ENCODE measurements at regions not wholly inside any gene's neighbourhood (a gene's known extent, or its start where the extent isn't known, plus 50 kb on each side); places are given as distances from the start of the nearest gene placed in this dataset.

DNA sequence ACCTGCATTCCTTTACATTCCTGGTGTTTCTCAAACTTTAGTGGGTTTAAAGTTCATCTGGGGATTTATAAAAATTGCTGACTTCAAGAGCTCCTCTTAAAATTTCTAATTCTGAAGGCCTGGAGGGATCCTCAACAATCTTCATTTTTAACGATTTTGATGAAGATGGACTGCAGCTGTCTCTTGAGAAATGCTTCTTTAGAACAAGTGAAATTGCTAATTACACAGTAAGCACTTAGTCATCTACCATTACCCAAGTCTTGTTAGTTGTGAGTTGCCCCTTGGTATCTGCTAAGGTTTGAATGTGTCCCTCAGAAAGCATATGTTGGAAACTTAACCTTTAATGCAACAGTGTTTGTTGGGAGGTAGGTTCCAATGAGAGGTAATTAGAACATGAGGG is 163.7 kb downstream of the LTN1 start (continued):
- TF ChIP-seq, protein P1, sequence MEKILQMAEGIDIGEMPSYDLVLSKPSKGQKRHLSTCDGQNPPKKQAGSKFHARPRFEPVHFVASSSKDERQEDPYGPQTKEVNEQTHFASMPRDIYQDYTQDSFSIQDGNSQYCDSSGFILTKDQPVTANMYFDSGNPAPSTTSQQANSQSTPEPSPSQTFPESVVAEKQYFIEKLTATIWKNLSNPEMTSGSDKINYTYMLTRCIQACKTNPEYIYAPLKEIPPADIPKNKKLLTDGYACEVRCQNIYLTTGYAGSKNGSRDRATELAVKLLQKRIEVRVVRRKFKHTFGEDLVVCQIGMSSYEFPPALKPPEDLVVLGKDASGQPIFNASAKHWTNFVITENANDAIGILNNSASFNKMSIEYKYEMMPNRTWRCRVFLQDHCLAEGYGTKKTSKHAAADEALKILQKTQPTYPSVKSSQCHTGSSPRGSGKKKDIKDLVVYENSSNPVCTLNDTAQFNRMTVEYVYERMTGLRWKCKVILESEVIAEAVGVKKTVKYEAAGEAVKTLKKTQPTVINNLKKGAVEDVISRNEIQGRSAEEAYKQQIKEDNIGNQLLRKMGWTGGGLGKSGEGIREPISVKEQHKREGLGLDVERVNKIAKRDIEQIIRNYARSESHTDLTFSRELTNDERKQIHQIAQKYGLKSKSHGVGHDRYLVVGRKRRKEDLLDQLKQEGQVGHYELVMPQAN (IDR thresholded peaks at IDR 0.05; ENCODE audit: borderline replicate concordance) = no peak
- TF ChIP-seq NELFE (IDR thresholded peaks at IDR 0.05; ENCODE audit: insufficient read depth, insufficient read length) (no peak), MAFG (tag; conservative IDR thresholded peaks at IDR 0.05) (no peak), SRSF7 (optimal IDR thresholded peaks at IDR 0.05; ENCODE audit: low read depth, low read length) (no peak), POLR2A (conservative IDR thresholded peaks at IDR 0.05) (no peak)
- TF ChIP-seq, protein P2, sequence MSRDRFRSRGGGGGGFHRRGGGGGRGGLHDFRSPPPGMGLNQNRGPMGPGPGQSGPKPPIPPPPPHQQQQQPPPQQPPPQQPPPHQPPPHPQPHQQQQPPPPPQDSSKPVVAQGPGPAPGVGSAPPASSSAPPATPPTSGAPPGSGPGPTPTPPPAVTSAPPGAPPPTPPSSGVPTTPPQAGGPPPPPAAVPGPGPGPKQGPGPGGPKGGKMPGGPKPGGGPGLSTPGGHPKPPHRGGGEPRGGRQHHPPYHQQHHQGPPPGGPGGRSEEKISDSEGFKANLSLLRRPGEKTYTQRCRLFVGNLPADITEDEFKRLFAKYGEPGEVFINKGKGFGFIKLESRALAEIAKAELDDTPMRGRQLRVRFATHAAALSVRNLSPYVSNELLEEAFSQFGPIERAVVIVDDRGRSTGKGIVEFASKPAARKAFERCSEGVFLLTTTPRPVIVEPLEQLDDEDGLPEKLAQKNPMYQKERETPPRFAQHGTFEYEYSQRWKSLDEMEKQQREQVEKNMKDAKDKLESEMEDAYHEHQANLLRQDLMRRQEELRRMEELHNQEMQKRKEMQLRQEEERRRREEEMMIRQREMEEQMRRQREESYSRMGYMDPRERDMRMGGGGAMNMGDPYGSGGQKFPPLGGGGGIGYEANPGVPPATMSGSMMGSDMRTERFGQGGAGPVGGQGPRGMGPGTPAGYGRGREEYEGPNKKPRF (IDR thresholded peaks at IDR 0.05; ENCODE audit: low read depth, low read length) = no peak

DNA sequence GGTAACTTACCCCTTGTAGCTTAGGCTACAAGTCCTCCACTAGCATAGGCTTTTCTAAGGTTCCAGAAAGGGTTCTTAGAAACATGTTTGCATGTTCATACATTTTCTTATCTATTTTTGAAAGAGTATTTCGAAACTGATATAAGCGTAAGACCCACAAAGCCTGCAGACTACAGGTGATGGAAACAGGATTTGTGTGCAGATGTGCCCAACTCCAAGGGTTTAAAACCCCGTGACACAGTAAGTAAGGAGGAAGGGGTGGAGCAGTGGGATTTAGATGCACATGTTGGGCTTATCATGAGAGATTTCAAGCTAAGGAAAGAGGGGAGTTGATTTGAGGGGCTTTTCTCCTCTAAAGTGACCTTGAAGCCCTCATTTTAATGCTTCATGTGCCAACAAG is 164.7 kb downstream of the LTN1 start:
- Histone ChIP-seq H3K27ac (ENCODE audit: extremely low read depth, low read depth, low read length) (no peak overlapping the region), H3K4me1 (replicated peaks in 1 of 2; ENCODE audit: control insufficient read depth in 2 of 2, insufficient read depth in 2 of 2, low read length in 2 of 2) (peaks cover 0 to 7% of the 10 kb centered on the region in 2 experiments; a peak in 3 of 5 replicates), H3K4me2 (ENCODE audit: insufficient read depth, low read length) (no peak overlapping the region), H3K4me3 (no peak overlapping the region), H3K9ac (ENCODE audit: insufficient read depth in 1 of 2, low read depth in 2 of 2, low read length in 2 of 2) (no peak overlapping the region), H3K9me3 (replicated peaks; ENCODE audit: control insufficient read depth, insufficient read depth, low read depth, low read length) (no peaks in the 10 kb centered on the region), H3K36me3 (ENCODE audit: control insufficient read depth, insufficient read depth, low read length) (no peaks in the 10 kb centered on the region), H4K20me1 (replicated peaks; ENCODE audit: control insufficient read depth, insufficient read depth, low read length) (no peaks in the 10 kb centered on the region), H2AFZ (ENCODE audit: low read depth, low read length) (no peak overlapping the region), H3K27me3 (ENCODE audit: control insufficient read depth in 2 of 2, insufficient read depth in 2 of 2, low read length in 2 of 2) (no peaks in the 10 kb centered on the region), H3K79me2 (ENCODE audit: control insufficient read depth, insufficient read depth, low read length) (no peaks in the 10 kb centered on the region), H3K9me1 (ENCODE audit: control insufficient read depth, insufficient read depth, low read length) (no peaks in the 10 kb centered on the region)
- no TSS peak for BruUV-seq (replicated peaks)
- POLR2A ChIA-PET = interaction anchor here (0.8 kb wide), 1 partner anchor 12 kb away, joined by 3 read pairs; no protein-coding TSS in a partner anchor
- DNase-seq (ENCODE audit: extremely low read depth in 1 of 4, low spot score in 3 of 4) = no peak
- WGBS (ENCODE audit: insufficient coverage, low coverage, missing lambda C conversion rate) = 0% methylated on average over 3 of the region's 3 CpGs
- intact Hi-C loops (cut with micrococcal nuclease) (no loop called here), in situ Hi-C loops (cut with MboI) (no loop called here)
- FAIRE-seq = no peak
- no peak for ATAC-seq
- CTCF ChIA-PET (ENCODE audit: low intra/inter-chr PET ratio) = no interaction called here
- TF ChIP-seq, protein P3, sequence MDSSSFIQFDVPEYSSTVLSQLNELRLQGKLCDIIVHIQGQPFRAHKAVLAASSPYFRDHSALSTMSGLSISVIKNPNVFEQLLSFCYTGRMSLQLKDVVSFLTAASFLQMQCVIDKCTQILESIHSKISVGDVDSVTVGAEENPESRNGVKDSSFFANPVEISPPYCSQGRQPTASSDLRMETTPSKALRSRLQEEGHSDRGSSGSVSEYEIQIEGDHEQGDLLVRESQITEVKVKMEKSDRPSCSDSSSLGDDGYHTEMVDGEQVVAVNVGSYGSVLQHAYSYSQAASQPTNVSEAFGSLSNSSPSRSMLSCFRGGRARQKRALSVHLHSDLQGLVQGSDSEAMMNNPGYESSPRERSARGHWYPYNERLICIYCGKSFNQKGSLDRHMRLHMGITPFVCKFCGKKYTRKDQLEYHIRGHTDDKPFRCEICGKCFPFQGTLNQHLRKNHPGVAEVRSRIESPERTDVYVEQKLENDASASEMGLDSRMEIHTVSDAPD (CRISPR knock-in tag; IDR thresholded peaks at IDR 0.05) = no peak
- TF ChIP-seq, protein P4, sequence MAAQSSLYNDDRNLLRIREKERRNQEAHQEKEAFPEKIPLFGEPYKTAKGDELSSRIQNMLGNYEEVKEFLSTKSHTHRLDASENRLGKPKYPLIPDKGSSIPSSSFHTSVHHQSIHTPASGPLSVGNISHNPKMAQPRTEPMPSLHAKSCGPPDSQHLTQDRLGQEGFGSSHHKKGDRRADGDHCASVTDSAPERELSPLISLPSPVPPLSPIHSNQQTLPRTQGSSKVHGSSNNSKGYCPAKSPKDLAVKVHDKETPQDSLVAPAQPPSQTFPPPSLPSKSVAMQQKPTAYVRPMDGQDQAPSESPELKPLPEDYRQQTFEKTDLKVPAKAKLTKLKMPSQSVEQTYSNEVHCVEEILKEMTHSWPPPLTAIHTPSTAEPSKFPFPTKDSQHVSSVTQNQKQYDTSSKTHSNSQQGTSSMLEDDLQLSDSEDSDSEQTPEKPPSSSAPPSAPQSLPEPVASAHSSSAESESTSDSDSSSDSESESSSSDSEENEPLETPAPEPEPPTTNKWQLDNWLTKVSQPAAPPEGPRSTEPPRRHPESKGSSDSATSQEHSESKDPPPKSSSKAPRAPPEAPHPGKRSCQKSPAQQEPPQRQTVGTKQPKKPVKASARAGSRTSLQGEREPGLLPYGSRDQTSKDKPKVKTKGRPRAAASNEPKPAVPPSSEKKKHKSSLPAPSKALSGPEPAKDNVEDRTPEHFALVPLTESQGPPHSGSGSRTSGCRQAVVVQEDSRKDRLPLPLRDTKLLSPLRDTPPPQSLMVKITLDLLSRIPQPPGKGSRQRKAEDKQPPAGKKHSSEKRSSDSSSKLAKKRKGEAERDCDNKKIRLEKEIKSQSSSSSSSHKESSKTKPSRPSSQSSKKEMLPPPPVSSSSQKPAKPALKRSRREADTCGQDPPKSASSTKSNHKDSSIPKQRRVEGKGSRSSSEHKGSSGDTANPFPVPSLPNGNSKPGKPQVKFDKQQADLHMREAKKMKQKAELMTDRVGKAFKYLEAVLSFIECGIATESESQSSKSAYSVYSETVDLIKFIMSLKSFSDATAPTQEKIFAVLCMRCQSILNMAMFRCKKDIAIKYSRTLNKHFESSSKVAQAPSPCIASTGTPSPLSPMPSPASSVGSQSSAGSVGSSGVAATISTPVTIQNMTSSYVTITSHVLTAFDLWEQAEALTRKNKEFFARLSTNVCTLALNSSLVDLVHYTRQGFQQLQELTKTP (IDR thresholded peaks at IDR 0.05; ENCODE audit: low read depth in 1 of 2, partially characterized antibody in 2 of 2) = no peak
- no peak for TF ChIP-seq PTBP1 (IDR thresholded peaks at IDR 0.05; ENCODE audit: low read depth, low read length)
- no peak for TF ChIP-seq BRCA1 (IDR thresholded peaks at IDR 0.05)
- no peak for TF ChIP-seq BRCA1 (CRISPR knock-in tag; IDR thresholded peaks at IDR 0.05)
- no peak for TF ChIP-seq SIX5 (IDR thresholded peaks at IDR 0.05; ENCODE audit: borderline replicate concordance in 1 of 2, insufficient read depth in 1 of 2, low read depth in 1 of 2, low read length in 2 of 2)
